GM12891 (cell line): ENCODE measurements at regions not wholly inside any gene's neighbourhood (a gene's known extent, or its start where the extent isn't known, plus 50 kb on each side); places are given as distances from the start of the nearest gene placed in this dataset.

Experiments used
- POLR2A ChIP-seq: IDR thresholded peaks from 2 replicates; pipeline ENCODE4 v1.6.1; 2011; ENCODE audit warnings: low read depth, low read length, control low read depth
- POLR2AphosphoS5 ChIP-seq: IDR thresholded peaks from 2 replicates; pipeline ENCODE4 v1.6.1; 2011; ENCODE audit warnings: low read depth, low read length, control low read depth

GRCh38 chr4:64738240-64738639 is 329.0 kb upstream of the TECRL start:
- TF ChIP-seq POLR2A (no peak), POLR2AphosphoS5 (no peak)
